OCI-LY7 (cell line): ENCODE measurements at regions not wholly inside any gene's neighbourhood (a gene's known extent, or its start where the extent isn't known, plus 50 kb on each side); places are given as distances from the start of the nearest gene placed in this dataset.
A peak's percentile ranks its signal among the peaks of the same experiment; 100 is the strongest.

Experiments used
- BruUV-seq: library from RNA; stranded (reverse); fragments of 400-500 nt; replicated peaks from 2 replicates; lab custom pipeline; 2021; lab: Mats Ljungman, UMichigan
- CTCF ChIA-PET: fragments of 300-600 bp; sonication (Branson Sonifier 250); formaldehyde crosslinking; loops from one replicate; lab custom pipeline; 2022; ENCODE audit warnings: antibody characterized with exemption; ENCODE audit not compliant: unreplicated experiment; lab: Charles Lee
- POLR2A ChIA-PET: fragments of 300-600 bp; sonication (Branson Sonifier 250); formaldehyde crosslinking; loops from one replicate; lab custom pipeline; 2022; ENCODE audit warnings: antibody characterized with exemption; lab: Charles Lee
- DNase-seq: peaks from one replicate; pipeline ENCODE4 v3.0.0-alpha.2; 2015; ENCODE audit warnings: low spot score
- H2AFZ ChIP-seq: fragments of 200-600 bp; sonication (generic), shearing (Covaris generic); 2 replicates; pipeline ENCODE4 v1.6.1; 2014; ENCODE audit warnings: mild to moderate bottlenecking, antibody characterized with exemption, low read length, moderate library complexity
- H3K27ac ChIP-seq: fragments of 200-600 bp; sonication (generic); 2 replicates; pipeline ENCODE4 v1.5.1; 2014; ENCODE audit warnings: mixed run types, low read depth, mild to moderate bottlenecking, moderate library complexity, low read length, inconsistent platforms; ENCODE audit not compliant: poor library complexity, severe bottlenecking
- H3K36me3 ChIP-seq: fragments of 200-600 bp; sonication (generic); 2 replicates; pipeline ENCODE4 v1.6.1; 2014; ENCODE audit warnings: mild to moderate bottlenecking, antibody characterized with exemption, low read length, moderate library complexity, mixed read lengths; ENCODE audit not compliant: insufficient read depth
- H3K4me1 ChIP-seq: fragments of 200-600 bp; sonication (generic); 2 replicates; pipeline ENCODE4 v1.5.1; 2014; ENCODE audit warnings: mild to moderate bottlenecking, low read length; ENCODE audit not compliant: insufficient read depth, poor library complexity, severe bottlenecking
- H3K4me2 ChIP-seq: fragments of 200-600 bp; sonication (generic); 2 replicates; pipeline ENCODE4 v1.6.1; 2014; ENCODE audit warnings: mild to moderate bottlenecking, low read length
- H3K4me3 ChIP-seq: fragments of 200-600 bp; sonication (generic); 2 replicates; pipeline ENCODE4 v1.5.1; 2014; ENCODE audit warnings: mild to moderate bottlenecking, low read depth, low read length; ENCODE audit not compliant: poor library complexity, severe bottlenecking
- H3K79me2 ChIP-seq: fragments of 200-600 bp; sonication (generic); 2 replicates; pipeline ENCODE4 v1.6.1; 2016; ENCODE audit warnings: low read depth, mild to moderate bottlenecking, low read length, moderate library complexity, mixed read lengths; ENCODE audit not compliant: insufficient read depth
- H3K9me2 ChIP-seq: fragments of 200-600 bp; sonication (generic); 2 replicates; pipeline ENCODE4 v1.6.1; 2016; ENCODE audit warnings: mild to moderate bottlenecking, low read length, mixed read lengths; ENCODE audit not compliant: insufficient read depth
- H3K9me3 ChIP-seq: fragments of 200-600 bp; sonication (generic); 2 replicates; pipeline ENCODE4 v1.6.1; 2014; ENCODE audit warnings: mild to moderate bottlenecking, mixed run types, low read length, mixed read lengths
- H4K20me1 ChIP-seq: fragments of 200-600 bp; sonication (generic); 2 replicates; pipeline ENCODE4 v1.6.1; 2014; ENCODE audit warnings: mild to moderate bottlenecking, antibody characterized with exemption, low read length, moderate library complexity, mixed read lengths; ENCODE audit not compliant: insufficient read depth
- EZH2phosphoT487 ChIP-seq: fragments of 200-600 bp; sonication (generic); IDR thresholded peaks from 2 replicates; pipeline ENCODE4 v1.6.1; 2018; ENCODE audit warnings: low read depth, borderline replicate concordance, mild to moderate bottlenecking, mixed run types, antibody characterized with exemption, low read length, moderate library complexity, mixed read lengths
- intact Hi-C: fragments of 100-400 bp; cut with micrococcal nuclease; formaldehyde crosslinking; loops from one replicate; pipeline ENCODE4 v1.10.0; 2022; ENCODE audit not compliant: unreplicated experiment
- TF ChIP-seq, protein P1 (sequence below): fragments of 200-600 bp; sonication (generic); conservative IDR thresholded peaks from 2 replicates; pipeline ENCODE4 v1.5.1; 2014; ENCODE audit warnings: mild to moderate bottlenecking, antibody characterized with exemption, low read length, moderate library complexity, mixed read lengths

DNA sequence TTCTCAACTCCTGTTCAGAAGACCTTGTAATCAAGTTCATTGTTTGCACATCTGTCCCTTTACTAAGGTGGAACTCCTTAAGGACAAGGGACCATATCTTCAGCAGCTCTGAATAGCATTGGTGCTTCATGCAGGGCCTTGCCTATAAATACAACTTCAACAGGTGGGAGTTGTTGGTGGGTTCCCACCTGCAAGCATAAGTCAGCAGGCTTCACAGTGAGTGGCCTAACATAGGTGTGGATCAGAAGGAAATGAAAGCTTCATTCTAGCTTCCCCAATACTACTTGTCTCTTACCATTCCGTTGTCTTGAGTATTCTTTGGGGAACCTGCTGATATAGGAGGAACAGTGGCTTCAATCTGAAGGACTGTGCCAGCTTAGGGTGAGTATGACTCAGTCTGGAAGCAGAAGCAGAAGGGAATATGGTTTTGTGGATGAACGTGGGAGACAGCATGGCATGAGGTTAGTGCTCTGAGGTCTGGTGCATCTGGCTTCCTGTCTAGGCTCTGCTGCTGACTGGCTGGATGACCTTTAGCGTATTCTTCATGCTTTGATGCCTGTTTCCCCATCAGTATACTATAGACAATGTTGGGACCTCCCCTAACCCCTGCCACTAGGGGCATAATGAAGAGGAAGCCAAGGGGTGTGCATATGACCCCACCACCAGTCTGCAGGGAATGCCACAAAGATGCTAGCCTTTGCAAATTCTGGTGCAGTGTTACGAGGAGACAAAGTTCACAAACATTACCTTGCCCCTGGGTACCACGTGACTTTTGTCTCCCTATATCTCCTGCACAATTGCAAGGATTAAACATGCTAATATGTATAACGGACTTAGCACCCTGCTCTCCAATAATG lies 192.3 kb downstream of the PALM2AKAP2 start:
- no peak for TF ChIP-seq EZH2phosphoT487
- TF ChIP-seq, protein P1, sequence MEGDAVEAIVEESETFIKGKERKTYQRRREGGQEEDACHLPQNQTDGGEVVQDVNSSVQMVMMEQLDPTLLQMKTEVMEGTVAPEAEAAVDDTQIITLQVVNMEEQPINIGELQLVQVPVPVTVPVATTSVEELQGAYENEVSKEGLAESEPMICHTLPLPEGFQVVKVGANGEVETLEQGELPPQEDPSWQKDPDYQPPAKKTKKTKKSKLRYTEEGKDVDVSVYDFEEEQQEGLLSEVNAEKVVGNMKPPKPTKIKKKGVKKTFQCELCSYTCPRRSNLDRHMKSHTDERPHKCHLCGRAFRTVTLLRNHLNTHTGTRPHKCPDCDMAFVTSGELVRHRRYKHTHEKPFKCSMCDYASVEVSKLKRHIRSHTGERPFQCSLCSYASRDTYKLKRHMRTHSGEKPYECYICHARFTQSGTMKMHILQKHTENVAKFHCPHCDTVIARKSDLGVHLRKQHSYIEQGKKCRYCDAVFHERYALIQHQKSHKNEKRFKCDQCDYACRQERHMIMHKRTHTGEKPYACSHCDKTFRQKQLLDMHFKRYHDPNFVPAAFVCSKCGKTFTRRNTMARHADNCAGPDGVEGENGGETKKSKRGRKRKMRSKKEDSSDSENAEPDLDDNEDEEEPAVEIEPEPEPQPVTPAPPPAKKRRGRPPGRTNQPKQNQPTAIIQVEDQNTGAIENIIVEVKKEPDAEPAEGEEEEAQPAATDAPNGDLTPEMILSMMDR, result peak; percentile 87
- peak overlapping the region; percentile 37 for H3K4me3 ChIP-seq
- DNase-seq, result peak; percentile 94
- peak overlapping the region; percentile 72 for H3K4me2 ChIP-seq
- H3K9me3 ChIP-seq, result no peaks in the 10 kb centered on the region
- intact Hi-C loops, result loop anchor here (1.0 to 2.0 kb wide), 7 partner anchors 54 to 171 kb away; no protein-coding TSS in a partner anchor
- H3K27ac ChIP-seq, result peak overlapping the region; percentile 98
- H3K36me3 ChIP-seq, result no peaks in the 10 kb centered on the region
- peaks cover 100% of the 10 kb centered on the region for H3K4me1 ChIP-seq
- POLR2A ChIA-PET, result interaction anchor here (0.6 to 12.3 kb wide), 19 partner anchors 8 to 176 kb away, joined by 3 to 358 read pairs (median 3); no protein-coding TSS in a partner anchor
- H3K9me2 ChIP-seq, result no peaks in the 10 kb centered on the region
- CTCF ChIA-PET, result interaction anchor here (0.6 to 3.8 kb wide), 5 partner anchors 41 to 177 kb away, joined by 3 to 16 read pairs (median 3); no protein-coding TSS in a partner anchor
- H2AFZ ChIP-seq, result peak overlapping the region; percentile 94; the same call in 1 of the 2 replicates
- H3K79me2 ChIP-seq, result no peaks in the 10 kb centered on the region
- no peaks in the 10 kb centered on the region for H4K20me1 ChIP-seq
- TSS peak; percentile 60 for BruUV-seq

DNA sequence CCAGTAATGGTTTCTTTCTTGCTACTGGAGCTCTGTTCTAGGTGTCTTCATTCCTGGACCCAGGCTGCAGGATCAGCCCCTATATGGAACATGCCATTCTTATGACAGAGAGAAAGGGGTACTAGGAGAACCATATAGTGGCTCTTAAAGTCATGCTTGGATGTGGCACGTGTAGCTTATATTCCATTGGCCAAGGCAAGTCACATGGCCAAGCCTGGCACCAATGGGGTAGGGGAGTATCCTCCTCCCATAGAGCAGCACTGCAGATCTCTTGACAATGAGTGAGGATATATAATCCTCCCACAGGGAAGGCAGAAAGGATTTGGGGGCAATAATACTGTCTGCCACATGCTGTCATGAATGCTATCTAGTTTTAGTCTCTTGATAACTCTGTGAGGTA lies 193.3 kb downstream of the PALM2AKAP2 start:
- no peaks in the 10 kb centered on the region for H3K36me3 ChIP-seq
- H3K9me3 ChIP-seq, result no peaks in the 10 kb centered on the region
- peaks cover 100% of the 10 kb centered on the region for H3K4me1 ChIP-seq
- H3K4me2 ChIP-seq, result peak overlapping the region; percentile 72
- ChIA-PET POLR2A (interaction anchor here (0.7 to 3.0 kb wide), 8 partner anchors 8 to 175 kb away, joined by 3 to 20 read pairs (median 4); no protein-coding TSS in a partner anchor), CTCF (interaction anchor here (0.7 to 0.8 kb wide), 2 partner anchors 74 to 84 kb away, joined by 3 read pairs; no protein-coding TSS in a partner anchor)
- H4K20me1 ChIP-seq, result no peaks in the 10 kb centered on the region
- TF ChIP-seq, protein P1, result no peak
- no peak for TF ChIP-seq EZH2phosphoT487
- peak overlapping the region; percentile 98 for H3K27ac ChIP-seq
- H3K9me2 ChIP-seq, result no peaks in the 10 kb centered on the region
- DNase-seq, result no peak
- no TSS peak for BruUV-seq
- H2AFZ ChIP-seq, result peak overlapping the region; percentile 94; the same call in 1 of the 2 replicates
- peak overlapping the region; percentile 37 for H3K4me3 ChIP-seq
- no peaks in the 10 kb centered on the region for H3K79me2 ChIP-seq
- intact Hi-C loops, result loop anchor here (2.0 kb wide), 1 partner anchor 155 kb away; no protein-coding TSS in a partner anchor
